ENCODE measurements at regions not wholly inside any gene's neighbourhood (a gene's known extent, or its start where the extent isn't known, plus 50 kb on each side); places are given as distances from the start of the nearest gene placed in this dataset.

GRCh38 chr1:234927312-234927970, 201.2 kb downstream of the TOMM20 start:
- intact Hi-C loops (cut with DNase I): no loop called here
- no peak for DNase-seq
- Histone ChIP-seq H3K4me3 (no peak overlapping the region), H3K36me3 (no peaks in the 10 kb centered on the region), H3K27ac (peak overlapping the region; percentile 65), H3K9me3 (no peaks in the 10 kb centered on the region), H3K27me3 (ENCODE audit: low read depth) (no peaks in the 10 kb centered on the region), H3K4me1 (peaks cover 25% of the 10 kb centered on the region)
- no peak for ATAC-seq
- TF ChIP-seq CTCF (IDR thresholded peaks at IDR 0.05): no peak

- no peak overlapping the region for H3K4me3 ChIP-seq
- no peak for TF ChIP-seq CTCF (IDR thresholded peaks at IDR 0.05)
- DNase-seq (no peak), ATAC-seq (peak in 1 of 2 donors; percentile 45)
- H3K9me3 ChIP-seq: no peaks in the 10 kb centered on the region
- no peaks in the 10 kb centered on the region for H3K36me3 ChIP-seq
- peaks cover 32% of the 10 kb centered on the region for H3K4me1 ChIP-seq
- intact Hi-C loops (cut with DNase I): no loop called here
- peak overlapping the region; percentile 65 for H3K27ac ChIP-seq
- no peaks in the 10 kb centered on the region for H3K27me3 ChIP-seq (ENCODE audit: low read depth)
Measured at GRCh38 chr1:234926559-234927311, 201.9 kb downstream of the TOMM20 start.

- TF ChIP-seq CTCF (IDR thresholded peaks at IDR 0.05): no peak
- H3K36me3 ChIP-seq: no peaks in the 10 kb centered on the region
- peak overlapping the region; percentile 65 for H3K27ac ChIP-seq
- H3K4me1 ChIP-seq: peaks cover 37% of the 10 kb centered on the region
- DNase-seq (no peak), ATAC-seq (no peak)
- H3K27me3 ChIP-seq (ENCODE audit: low read depth): no peaks in the 10 kb centered on the region
- intact Hi-C loops (cut with DNase I): no loop called here
- no peaks in the 10 kb centered on the region for H3K9me3 ChIP-seq
- no peak overlapping the region for H3K4me3 ChIP-seq
Measured at GRCh38 chr1:234926264-234926558, 202.4 kb downstream of the TOMM20 start.

GRCh38 chr1:234925440-234926263, 203.0 kb downstream of the TOMM20 start:
- H3K27me3 ChIP-seq (ENCODE audit: low read depth): no peaks in the 10 kb centered on the region
- H3K4me1 ChIP-seq: peaks cover 43% of the 10 kb centered on the region
- ATAC-seq (peak; percentile 75 to 89), DNase-seq (no peak)
- H3K4me3 ChIP-seq: no peak overlapping the region
- TF ChIP-seq CTCF (IDR thresholded peaks at IDR 0.05): no peak
- H3K27ac ChIP-seq: peak overlapping the region; percentile 65
- no peaks in the 10 kb centered on the region for H3K9me3 ChIP-seq
- intact Hi-C loops (cut with DNase I): no loop called here
- H3K36me3 ChIP-seq: no peaks in the 10 kb centered on the region

GRCh38 chr1:234924450-234925355, 203.9 kb downstream of the TOMM20 start:
- Histone ChIP-seq H3K9me3 (no peaks in the 10 kb centered on the region), H3K4me1 (peaks cover 50% of the 10 kb centered on the region), H3K36me3 (no peaks in the 10 kb centered on the region), H3K27me3 (ENCODE audit: low read depth) (no peaks in the 10 kb centered on the region), H3K4me3 (no peak overlapping the region), H3K27ac (peak overlapping the region; percentile 65)
- DNase-seq (no peak), ATAC-seq (no peak)
- intact Hi-C loops (cut with DNase I): no loop called here
- TF ChIP-seq CTCF (IDR thresholded peaks at IDR 0.05): no peak
